K562 (cell line): ENCODE measurements at regions not wholly inside any gene's neighbourhood (a gene's known extent, or its start where the extent isn't known, plus 50 kb on each side); places are given as distances from the start of the nearest gene placed in this dataset.

Source experiments
- ARID3A ChIP-seq: IDR thresholded peaks from 2 replicates; pipeline ENCODE4 v1.6.1; 2012; ENCODE audit warnings: low read depth, low read length, improper control_type of control experiment, borderline replicate concordance
- CUX1 ChIP-seq: fragments of 200-800 bp; sonication (Bioruptor generic); IDR thresholded peaks from 2 replicates; pipeline ENCODE4 v1.6.1; 2016; ENCODE audit warnings: missing genetic modification characterization, missing compliant biosample characterization
- ETV5 ChIP-seq: sonication (generic); formaldehyde crosslinking; IDR thresholded peaks from 2 replicates; pipeline ENCODE4 v1.4.0; 2020; ENCODE audit warnings: low read depth, mild to moderate bottlenecking, missing genetic modification reagents
- HOMEZ ChIP-seq: fragments of 250-450 bp; sonication (Bioruptor Pico); IDR thresholded peaks from 2 replicates; pipeline ENCODE4 v1.4.0; 2020; ENCODE audit warnings: mild to moderate bottlenecking, moderate library complexity
- NR2C2 ChIP-seq, 2 experiments: fragments of 200-800 bp in 1 of 2; sonication (Bioruptor generic) in 1 of 2; sonication (generic) in 1 of 2; formaldehyde crosslinking in 1 of 2; IDR thresholded peaks; 2 replicates each; pipeline versions ENCODE4 v1.6.1 to v1.8.0; 2016 to 2022; ENCODE audit warnings: mild to moderate bottlenecking in 1 of 2, missing compliant biosample characterization in 1 of 2, missing genetic modification characterization in 1 of 2, missing genetic modification reagents in 1 of 2
- PTRF ChIP-seq: fragments of 450-650 bp; IDR thresholded peaks from 2 replicates; pipeline ENCODE4 v1.6.1; 2016; ENCODE audit warnings: mild to moderate bottlenecking, missing genetic modification characterization, missing compliant biosample characterization
- SMAD4 ChIP-seq: fragments of 250-450 bp; sonication (Bioruptor Pico); conservative IDR thresholded peaks from 2 replicates; pipeline ENCODE4 v1.8.0; 2021; ENCODE audit warnings: inconsistent platforms, mild to moderate bottlenecking, moderate library complexity
- ZBTB9 ChIP-seq: fragments of 450-650 bp; formaldehyde crosslinking; IDR thresholded peaks from 2 replicates; pipeline ENCODE4 v1.4.0; 2020; ENCODE audit warnings: mild to moderate bottlenecking, moderate library complexity
- ZNF212 ChIP-seq: fragments of 450-650 bp; formaldehyde crosslinking; IDR thresholded peaks from 2 replicates; pipeline ENCODE4 v1.4.0; 2020; ENCODE audit warnings: mild to moderate bottlenecking
- ZNF57 ChIP-seq: fragments of 450-650 bp; formaldehyde crosslinking; IDR thresholded peaks from 2 replicates; pipeline ENCODE4 v1.4.0; 2020; ENCODE audit warnings: mild to moderate bottlenecking, moderate library complexity
- ZNF740 ChIP-seq, 3 experiments: fragments of 200-800 bp in 1 of 3; sonication (Bioruptor generic) in 1 of 3; sonication (generic) in 1 of 3; formaldehyde crosslinking in 1 of 3; IDR thresholded peaks; 2 replicates each; pipeline versions ENCODE4 v1.6.1 to v1.8.0; 2016 to 2022; ENCODE audit warnings: mild to moderate bottlenecking in 2 of 3, missing compliant biosample characterization in 2 of 3, missing genetic modification characterization in 2 of 3, missing genetic modification reagents in 1 of 3
- ZNF830 ChIP-seq: fragments of 250-450 bp; sonication (Bioruptor Pico); IDR thresholded peaks from 2 replicates; pipeline ENCODE4 v1.5.0; 2021; ENCODE audit warnings: mild to moderate bottlenecking

- TF ChIP-seq CUX1 (peak; percentile 65; the same call in 1 of the 2 replicates), ZNF740 (CRISPR knock-in tag; IDR thresholded peaks at IDR 0.05) (no peak), ZNF740 (tag; IDR thresholded peaks at IDR 0.05) (peak in 1 of 2 experiments; percentile 94; a peak in 2 of 4 replicates), ZNF57 (CRISPR knock-in tag) (peak; percentile 90; the same call in 1 of the 2 replicates), NR2C2 (CRISPR knock-in tag; IDR thresholded peaks at IDR 0.05) (no peak), NR2C2 (tag; IDR thresholded peaks at IDR 0.05) (peak; percentile 75), SMAD4 (CRISPR knock-in tag) (peak; percentile 99), ZNF212 (CRISPR knock-in tag) (peak; percentile 98), PTRF (tag) (peak; percentile 93), ZBTB9 (CRISPR knock-in tag) (peak; percentile 100), ARID3A (no peak), HOMEZ (CRISPR knock-in tag) (peak; percentile 96; the same call in 1 of the 2 replicates), ZNF830 (CRISPR knock-in tag) (0 out of 2 replicates have a peak, but pooled peaks have one; percentile 48), ETV5 (CRISPR knock-in tag) (0 out of 2 replicates have a peak, but pooled peaks have one; percentile 23)
Measured at GRCh38 chr13:64274481-64275217, 2859.0 kb upstream of the PCDH20 start (continued).
